Peyer's patch (tissue), 4 donors: ENCODE measurements at regions not wholly inside any gene's neighbourhood (a gene's known extent, or its start where the extent isn't known, plus 50 kb on each side); places are given as distances from the start of the nearest gene placed in this dataset.
A peak's percentile ranks its signal among the peaks of the same experiment; 100 is the strongest.

ENCODE experiments used
- DNase-seq, 3 donors: peaks; one replicate each; pipeline ENCODE4 v3.0.0-alpha.2; 2017 to 2019
- H3K27ac ChIP-seq, 4 donors: fragments of 200-600 bp; sonication (generic); one replicate each; pipeline ENCODE4 v1.5.1; 2016 to 2019
- H3K27me3 ChIP-seq, 2 donors: fragments of 200-600 bp; sonication (generic); one replicate each; pipeline ENCODE4 v1.5.1; 2019
- H3K36me3 ChIP-seq, 3 donors: fragments of 200-600 bp; sonication (generic); one replicate each; pipeline ENCODE4 v1.5.1; 2016 to 2019
- H3K4me1 ChIP-seq, 4 donors: fragments of 200-600 bp; sonication (generic); one replicate each; pipeline ENCODE4 v1.5.1; 2016 to 2019
- H3K4me3 ChIP-seq, 4 donors: fragments of 200-600 bp; sonication (generic); 1 replicate in 3 of 4; 2 replicates in 1 of 4; pipeline ENCODE4 v1.5.1; 2016 to 2019; ENCODE audit warnings: mild to moderate bottlenecking in 1 of 4
- H3K9me3 ChIP-seq, 4 donors: fragments of 200-600 bp; sonication (generic); one replicate each; pipeline ENCODE4 v1.5.1; 2016 to 2019; ENCODE audit warnings: mild to moderate bottlenecking in 1 of 4
- CTCF ChIP-seq, 6 experiments: fragments of 450-650 bp in 4 of 6; fragments of 200-600 bp in 2 of 6; sonication (generic) in 1 of 6; IDR thresholded peaks; one replicate each; pipeline ENCODE4 v1.5.1; 2017 to 2019; ENCODE audit warnings: antibody characterized with exemption in 6 of 6, mild to moderate bottlenecking in 3 of 6, moderate library complexity in 1 of 6
- POLR2A ChIP-seq, 2 donors: fragments of 450-650 bp; IDR thresholded peaks; one replicate each; pipeline ENCODE4 v1.5.1; 2017; ENCODE audit warnings: antibody characterized with exemption in 2 of 2, mild to moderate bottlenecking in 2 of 2, moderate library complexity in 2 of 2

- Histone ChIP-seq H3K9me3 (no peaks in the 10 kb centered on the region), H3K4me3 (no peak overlapping the region), H3K27ac (no peak overlapping the region), H3K4me1 (peaks cover 0 to 10% (median 0%) of the 10 kb centered on the region in 4 donors), H3K36me3 (no peaks in the 10 kb centered on the region), H3K27me3 (no peaks in the 10 kb centered on the region)
- DNase-seq = peak in 2 of 3 donors; percentile 40 to 46
- TF ChIP-seq POLR2A (IDR thresholded peaks at IDR 0.05) (no peak), CTCF (IDR thresholded peaks at IDR 0.05) (no peak)
These were observed 152.7 kb upstream of the SHH start for GRCh38 chr7:155965010-155965409.

- H3K27me3 ChIP-seq = no peaks in the 10 kb centered on the region
- peak in 1 of 3 donors; percentile 49 for DNase-seq
- no peak for TF ChIP-seq POLR2A (IDR thresholded peaks at IDR 0.05)
- no peak for TF ChIP-seq CTCF (IDR thresholded peaks at IDR 0.05)
- no peaks in the 10 kb centered on the region for H3K9me3 ChIP-seq
- no peaks in the 10 kb centered on the region for H3K36me3 ChIP-seq
- no peak overlapping the region for H3K27ac ChIP-seq
- peaks cover 0 to 10% (median 0%) of the 10 kb centered on the region in 4 donors for H3K4me1 ChIP-seq
- no peak overlapping the region for H3K4me3 ChIP-seq
These were observed 152.3 kb upstream of the SHH start for GRCh38 chr7:155964543-155964942.

DNA sequence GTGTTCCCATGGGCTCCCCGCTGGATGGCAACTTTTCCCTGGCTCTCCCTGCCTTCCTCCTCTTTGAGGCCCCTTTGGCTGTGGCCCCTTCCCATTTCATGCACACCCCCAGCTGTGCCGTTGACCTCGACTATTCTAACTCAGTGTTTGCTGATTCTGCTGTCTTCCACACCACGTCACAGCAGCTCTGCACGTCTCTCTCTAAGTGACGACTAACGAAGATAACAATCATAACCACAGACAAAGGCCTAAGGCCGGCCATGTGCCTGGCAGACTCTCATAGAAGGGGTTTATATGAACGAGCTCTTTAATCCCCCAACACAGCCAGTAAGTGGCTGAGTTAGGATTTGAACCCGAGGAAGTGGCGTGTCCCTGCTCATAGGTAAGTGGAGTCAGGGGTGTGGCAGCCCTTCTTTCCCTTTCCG lies 151.5 kb upstream of the SHH start:
- DNase-seq = peak in 1 of 3 donors; percentile 40
- H3K36me3 ChIP-seq = no peaks in the 10 kb centered on the region
- H3K4me1 ChIP-seq = peaks cover 0 to 15% (median 0%) of the 10 kb centered on the region in 4 donors
- H3K27ac ChIP-seq = no peak overlapping the region
- no peaks in the 10 kb centered on the region for H3K9me3 ChIP-seq
- no peak overlapping the region for H3K4me3 ChIP-seq
- TF ChIP-seq CTCF (IDR thresholded peaks at IDR 0.05) (no peak), POLR2A (IDR thresholded peaks at IDR 0.05) (no peak)
- no peaks in the 10 kb centered on the region for H3K27me3 ChIP-seq

DNA sequence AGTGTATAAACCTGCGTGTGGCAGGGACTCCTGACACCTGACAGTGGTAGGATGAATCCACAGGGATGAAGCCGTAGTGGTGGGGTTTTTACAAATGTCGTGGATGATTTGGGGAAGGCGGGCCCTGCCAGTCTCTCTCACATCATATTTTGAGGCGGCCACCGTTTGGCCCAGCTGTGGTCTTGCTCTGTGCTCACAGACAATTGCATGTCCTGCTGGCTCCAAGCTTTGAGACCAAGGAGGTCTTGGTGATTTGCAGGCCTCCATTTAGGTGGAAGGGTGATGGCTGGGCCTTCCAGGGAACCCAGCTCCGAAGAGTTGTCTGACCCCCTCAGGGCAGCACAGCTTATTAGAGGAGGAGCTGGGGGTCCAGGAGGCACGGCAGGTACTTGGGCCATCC lies 151.1 kb upstream of the SHH start:
- no peak overlapping the region for H3K27ac ChIP-seq
- peak overlapping the region in 1 of 4 donors; percentile 2 for H3K4me3 ChIP-seq
- no peaks in the 10 kb centered on the region for H3K27me3 ChIP-seq
- no peak for TF ChIP-seq POLR2A (IDR thresholded peaks at IDR 0.05)
- TF ChIP-seq CTCF (IDR thresholded peaks at IDR 0.05) = no peak
- peak in 1 of 3 donors; percentile 27 for DNase-seq
- no peaks in the 10 kb centered on the region for H3K9me3 ChIP-seq
- peaks cover 0 to 15% (median 0%) of the 10 kb centered on the region in 4 donors for H3K4me1 ChIP-seq
- no peaks in the 10 kb centered on the region for H3K36me3 ChIP-seq

DNA sequence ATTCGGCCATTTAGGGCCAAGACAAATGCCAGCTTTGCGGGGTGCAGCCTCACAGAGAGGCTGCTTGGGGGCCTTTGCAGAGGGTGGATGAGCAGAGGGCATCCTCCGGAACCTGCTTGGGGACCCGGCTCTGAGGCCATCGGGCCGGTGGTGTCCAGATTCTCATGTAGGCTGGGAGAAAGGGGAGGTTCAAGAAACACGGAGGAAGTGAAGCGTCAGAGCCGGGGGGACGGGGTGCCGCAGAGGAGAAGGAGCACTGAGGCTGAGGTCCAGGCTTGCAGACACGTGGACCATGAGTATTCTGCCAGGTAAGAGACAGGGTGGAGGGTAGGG lies 150.7 kb upstream of the SHH start:
- TF ChIP-seq CTCF (IDR thresholded peaks at IDR 0.05) (no peak), POLR2A (IDR thresholded peaks at IDR 0.05) (no peak)
- Histone ChIP-seq H3K4me1 (peaks cover 0 to 15% (median 0%) of the 10 kb centered on the region in 4 donors), H3K27ac (no peak overlapping the region), H3K27me3 (no peaks in the 10 kb centered on the region), H3K4me3 (peak overlapping the region in 2 of 4 donors; percentile 46 to 56), H3K9me3 (no peaks in the 10 kb centered on the region), H3K36me3 (no peaks in the 10 kb centered on the region)
- peak in 1 of 3 donors; percentile 32 for DNase-seq
